COLO668 (cell line): ENCODE measurements at regions not wholly inside any gene's neighbourhood (a gene's known extent, or its start where the extent isn't known, plus 50 kb on each side); places are given as distances from the start of the nearest gene placed in this dataset.

Experiments used
- DNase-seq: peaks from one replicate; lab custom pipeline; 2025; ENCODE audit not compliant: unreplicated experiment; lab: John Stamatoyannopoulos, UW

DNA sequence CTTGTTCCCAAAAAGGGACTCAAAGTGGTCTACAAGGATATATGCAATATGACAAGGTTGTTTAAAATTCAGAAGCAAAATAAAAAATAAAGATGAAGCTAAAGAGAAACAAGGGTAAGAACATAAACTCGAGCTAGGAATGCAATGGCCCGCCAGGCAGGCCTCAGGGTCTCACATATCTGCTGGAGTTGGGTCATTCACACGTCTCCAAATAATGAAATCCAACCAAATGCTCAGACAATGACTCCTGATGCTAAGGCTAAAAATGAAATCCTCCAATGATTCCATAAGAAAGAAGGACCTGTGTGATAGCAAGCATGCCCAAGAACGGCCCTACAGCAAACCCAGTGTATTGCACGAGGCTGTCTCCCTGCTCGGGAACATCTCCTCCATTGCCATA, 153.3 kb upstream of the ETS2 start:
- DNase-seq, result no peak

DNA sequence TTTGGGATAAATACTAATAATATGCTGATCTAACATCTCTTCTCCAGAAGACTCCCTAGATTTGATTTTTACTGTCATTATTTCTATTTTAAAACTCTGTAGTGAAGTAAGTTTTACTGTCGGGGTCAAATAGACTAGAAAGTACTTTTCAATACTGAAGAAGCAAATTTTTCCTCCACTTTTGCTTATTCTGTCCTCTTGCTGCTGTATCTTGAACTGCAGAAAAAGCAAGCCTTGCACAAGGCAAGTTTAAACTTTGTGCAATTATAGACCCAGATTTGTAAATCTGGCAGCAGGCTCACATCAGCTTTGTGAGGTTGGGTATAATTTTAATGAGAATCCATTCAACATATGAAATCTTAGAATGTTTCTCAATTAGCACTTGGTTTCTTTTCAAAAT, 151.1 kb upstream of the ETS2 start:
- no peak for DNase-seq

DNA sequence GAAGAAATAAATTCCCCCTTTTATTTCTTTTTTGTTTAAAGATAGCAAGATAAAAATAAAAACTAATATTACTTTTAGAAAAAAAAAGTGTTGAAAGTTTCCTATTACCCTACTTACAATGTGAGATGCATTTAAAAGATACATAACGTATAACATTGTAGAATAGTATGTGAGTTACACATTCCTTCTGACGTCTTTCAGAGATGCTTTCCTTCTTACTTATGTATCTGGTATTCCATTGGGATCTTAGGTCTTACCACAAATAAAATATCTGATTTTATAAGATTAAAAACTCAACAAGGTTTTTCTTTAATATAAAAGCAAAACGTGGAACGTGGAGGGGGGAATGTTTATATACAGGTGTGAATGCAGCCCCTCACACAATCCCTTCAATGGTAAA, 147.2 kb upstream of the ETS2 start:
- DNase-seq, result no peak

DNA sequence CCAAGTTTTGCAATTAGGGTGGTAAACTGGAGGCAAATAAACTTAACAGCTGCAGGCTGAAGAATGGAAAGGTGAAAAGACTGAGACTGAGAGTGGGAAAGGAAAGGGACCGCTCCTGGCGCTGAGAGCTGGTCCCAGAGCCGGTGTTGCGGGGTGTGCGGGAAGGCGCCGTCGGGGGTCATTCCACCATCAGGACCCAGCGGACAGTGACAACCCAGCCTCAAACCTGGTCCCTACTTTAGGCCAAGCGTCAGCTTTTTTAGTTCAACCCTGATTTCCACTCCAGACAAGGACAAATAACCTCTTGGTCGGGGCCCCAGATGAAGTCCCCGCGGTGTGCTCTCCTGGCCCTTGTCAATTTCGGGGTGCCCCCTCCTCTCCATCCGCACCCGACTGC, 145.8 kb upstream of the ETS2 start:
- DNase-seq, result no peak

DNA sequence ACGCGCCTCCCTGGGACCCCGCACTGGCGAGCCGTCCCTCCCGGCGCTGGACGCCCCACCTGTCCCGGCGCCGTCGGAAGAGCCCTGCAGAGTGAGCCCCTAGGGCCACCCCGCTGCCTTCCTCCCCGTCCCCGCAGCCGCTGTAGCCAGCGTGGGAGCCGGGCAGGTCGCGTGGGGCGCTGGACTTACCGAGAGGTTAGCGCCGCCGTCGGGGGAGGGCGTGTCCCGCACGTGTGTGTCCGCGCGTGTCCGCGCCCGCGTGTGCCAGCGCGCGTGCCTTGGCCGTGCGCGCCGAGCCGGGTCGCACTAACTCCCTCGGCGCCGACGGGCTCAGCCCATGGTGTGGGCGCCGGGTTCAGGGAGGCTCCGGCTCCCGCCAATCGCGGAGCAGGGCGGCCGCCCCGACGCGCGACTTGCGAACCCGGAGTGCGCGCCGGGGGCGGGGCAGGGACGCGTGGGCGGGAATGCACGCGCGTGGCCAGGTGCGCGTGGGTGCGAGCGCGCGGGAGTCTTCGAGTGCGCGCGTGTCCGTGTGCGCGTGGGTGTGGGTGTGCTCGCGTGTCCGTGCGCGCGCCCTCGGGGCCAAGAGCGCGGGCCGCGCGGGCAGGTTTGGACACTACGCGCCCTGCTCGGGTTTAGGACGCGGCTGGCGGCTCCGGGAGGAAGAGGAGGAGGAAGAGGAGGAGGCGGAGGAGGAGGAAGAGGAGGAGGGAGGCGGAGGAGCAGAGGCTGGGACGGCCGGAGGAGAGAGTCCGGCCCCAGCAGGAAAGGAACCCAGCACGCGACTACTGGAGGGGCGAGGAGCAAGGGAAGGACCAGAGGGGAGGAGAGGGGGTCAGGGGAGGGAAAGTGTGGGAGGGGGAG, 145.2 kb upstream of the ETS2 start:
- DNase-seq, result peak; percentile 68

DNA sequence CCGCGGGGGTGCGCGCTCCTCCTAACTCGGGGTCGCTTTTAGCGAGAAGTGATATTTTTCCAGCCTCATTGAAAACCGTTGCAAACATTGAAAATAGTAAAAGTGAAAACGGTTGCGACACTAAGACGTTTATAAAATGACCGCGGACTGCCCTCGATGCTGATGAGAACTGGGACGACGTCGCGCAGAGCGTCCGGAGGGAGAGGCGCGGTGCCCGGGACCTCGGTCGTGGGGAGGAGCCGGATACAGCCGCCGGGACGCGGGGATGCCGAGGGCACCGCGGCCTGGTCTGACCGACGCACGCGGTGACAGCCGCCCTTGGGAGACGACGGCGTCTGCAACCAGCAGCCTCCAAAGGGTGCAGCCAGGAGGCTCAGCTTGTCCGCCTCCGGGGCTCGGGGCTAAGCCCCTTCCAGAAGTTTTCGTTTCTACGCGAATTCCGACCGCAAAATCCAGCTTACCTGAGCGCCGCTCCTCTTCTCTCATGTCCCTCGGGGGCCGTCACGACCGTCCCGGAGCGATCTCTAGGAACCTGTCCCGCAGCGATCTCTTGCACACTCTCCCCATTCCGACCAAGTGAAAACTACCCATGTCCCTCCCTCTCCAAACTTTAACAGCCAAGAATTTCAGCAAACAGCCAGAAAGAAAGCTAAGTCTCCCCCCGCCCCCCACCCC, 144.4 kb upstream of the ETS2 start:
- peak; percentile 25 for DNase-seq

DNA sequence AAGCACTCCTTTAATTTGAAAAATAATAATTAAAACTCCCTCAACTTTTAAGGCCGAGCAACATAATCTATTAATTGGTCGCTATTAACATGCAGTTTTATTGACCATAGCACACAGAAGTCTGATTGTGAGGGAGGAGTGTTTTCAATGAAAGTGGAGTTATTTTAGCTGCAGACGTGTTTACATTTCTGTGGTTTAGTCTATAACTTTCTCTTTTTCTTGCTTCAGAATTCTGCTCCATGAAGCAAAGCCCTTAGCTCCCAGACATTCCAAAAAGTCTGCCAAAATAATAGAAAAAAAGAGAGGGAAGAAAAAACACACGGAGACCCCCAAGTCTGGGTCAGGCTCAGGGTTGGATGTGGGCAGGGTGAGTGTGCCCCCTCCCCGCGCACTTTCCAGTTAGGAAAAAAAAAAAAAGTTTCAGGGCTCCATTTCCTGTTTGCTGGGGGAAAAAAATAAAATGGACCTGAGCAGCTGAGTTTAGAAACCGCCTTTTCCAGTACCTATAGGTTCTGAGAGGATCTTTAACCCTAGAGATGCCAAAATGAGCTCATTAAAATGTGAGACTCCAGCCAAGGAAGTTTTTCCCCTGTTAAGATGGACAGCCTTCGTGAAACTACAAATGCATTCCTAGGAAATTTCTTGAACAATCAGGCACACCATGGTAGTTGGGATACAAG, 143.7 kb upstream of the ETS2 start:
- DNase-seq, result no peak

DNA sequence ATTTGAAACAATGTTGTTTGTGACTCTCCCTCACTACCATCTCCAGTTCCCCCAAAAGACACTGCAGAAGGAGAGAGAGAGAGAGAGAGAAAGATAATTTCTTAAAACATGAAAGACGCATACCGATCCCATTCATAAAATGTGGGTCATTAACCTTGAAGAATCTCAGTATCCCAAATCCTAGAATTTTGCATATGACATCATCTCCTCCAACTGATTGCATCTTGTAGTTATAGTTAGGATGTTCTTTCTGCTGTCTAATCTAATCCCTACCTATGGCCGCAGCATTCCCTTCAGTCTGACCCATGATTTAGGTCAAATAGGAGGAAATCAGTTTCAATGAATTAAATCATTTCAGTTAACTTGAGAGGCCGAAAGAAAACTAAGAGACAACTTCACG, 142.4 kb upstream of the ETS2 start:
- DNase-seq, result no peak

DNA sequence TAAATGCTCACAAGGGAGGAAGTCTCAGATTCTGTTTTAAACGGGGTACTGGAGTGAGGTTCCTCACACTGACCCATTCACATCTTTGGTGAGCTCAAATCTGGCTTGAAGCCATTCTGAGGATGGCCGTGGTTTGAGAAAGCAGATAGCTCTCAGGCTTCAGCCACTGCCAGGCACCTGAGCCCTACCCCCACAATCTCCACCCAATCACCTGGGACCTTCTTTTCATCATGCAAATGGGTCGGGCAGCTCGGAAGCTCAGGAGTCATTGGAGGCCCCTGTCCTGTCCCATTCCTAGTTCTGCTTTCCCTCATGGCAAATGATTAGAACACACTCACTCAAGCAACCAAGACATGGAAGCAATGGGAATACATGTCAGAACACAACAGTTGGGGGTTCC, 141.4 kb upstream of the ETS2 start:
- DNase-seq, result no peak

DNA sequence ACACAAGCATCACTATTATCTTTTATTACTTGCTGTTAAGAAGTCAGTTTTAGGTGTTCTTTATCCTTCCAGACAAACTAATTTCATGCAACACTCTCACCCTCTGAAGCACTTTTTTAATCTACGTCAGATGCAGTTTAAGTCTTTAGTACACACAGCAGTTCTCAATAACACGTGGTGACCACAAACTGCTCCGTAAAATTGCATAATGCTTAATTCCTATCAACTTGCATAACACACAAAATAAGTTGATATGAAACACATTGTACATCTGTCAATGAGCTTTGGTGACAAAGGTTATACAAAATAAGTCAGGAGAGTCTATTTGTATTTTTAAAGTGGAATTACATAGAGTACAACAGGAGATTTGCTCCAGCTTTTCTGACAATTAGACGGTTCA, 140.9 kb upstream of the ETS2 start:
- DNase-seq, result no peak

DNA sequence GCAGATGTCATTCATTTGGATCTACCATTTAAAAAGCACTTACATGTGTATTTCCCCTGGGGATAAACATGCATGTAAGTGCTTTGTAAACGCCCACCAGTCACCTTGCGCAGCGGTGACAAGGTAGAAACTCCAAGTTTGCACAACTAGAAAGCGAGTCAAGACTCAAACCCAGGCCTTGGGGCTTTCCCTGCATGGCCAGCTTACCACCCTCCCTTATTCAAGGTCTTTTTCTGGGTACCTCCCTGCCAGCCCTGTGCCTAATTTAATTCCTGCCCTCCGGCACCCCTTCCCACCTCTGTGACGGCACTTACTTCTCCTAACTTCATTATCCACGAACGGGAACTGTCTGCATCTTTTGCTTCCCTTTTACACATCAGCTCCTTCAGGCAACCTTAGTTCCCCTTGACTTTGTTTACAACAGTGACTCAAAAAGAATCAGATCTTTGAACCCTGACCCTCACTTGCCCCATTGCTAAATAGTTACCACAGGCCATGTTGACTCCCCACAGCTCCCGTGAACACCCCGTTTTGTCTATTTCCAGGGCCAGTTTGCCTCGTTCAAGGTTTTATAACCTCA, 138.3 kb upstream of the ETS2 start:
- no peak for DNase-seq

DNA sequence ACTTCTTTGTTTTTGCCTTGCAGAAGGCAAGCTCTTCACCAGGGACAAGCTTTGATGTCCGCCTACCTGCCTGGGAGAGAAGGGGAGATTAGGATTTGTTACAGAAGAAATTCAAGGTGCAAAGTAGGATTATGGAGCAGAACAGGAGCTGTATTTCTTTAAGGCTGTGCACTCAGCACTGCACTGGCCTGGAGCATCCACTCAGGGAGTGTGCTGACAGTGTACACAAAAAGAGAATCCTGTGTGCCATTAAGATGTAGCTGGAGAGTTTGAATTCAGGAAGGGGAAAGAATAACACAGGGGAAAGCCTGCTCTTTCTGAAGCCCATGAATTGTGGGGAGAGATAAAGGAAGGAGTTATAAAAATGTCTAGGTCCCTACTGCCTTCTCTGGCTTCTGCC, 137.7 kb upstream of the ETS2 start:
- no peak for DNase-seq

DNA sequence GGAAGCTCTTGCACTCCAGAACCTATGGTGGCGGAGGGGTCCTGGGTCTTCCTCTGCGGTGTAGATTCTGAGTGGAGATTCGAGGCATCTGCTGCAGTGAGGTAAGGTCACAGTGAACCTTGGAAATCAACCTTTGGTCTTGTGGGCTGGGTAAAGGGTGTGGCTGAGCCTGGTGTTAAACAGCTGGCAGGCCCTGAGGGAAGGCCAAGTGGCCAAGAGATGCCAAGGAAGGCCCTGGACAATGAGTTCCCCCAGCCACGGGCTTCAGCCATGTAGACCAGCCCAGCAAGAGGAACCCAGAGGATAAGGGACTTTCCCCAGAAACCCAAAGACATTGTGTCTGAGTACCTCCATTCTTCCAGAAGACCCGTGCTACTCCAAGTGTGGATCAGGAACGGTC, 137.2 kb upstream of the ETS2 start:
- no peak for DNase-seq

DNA sequence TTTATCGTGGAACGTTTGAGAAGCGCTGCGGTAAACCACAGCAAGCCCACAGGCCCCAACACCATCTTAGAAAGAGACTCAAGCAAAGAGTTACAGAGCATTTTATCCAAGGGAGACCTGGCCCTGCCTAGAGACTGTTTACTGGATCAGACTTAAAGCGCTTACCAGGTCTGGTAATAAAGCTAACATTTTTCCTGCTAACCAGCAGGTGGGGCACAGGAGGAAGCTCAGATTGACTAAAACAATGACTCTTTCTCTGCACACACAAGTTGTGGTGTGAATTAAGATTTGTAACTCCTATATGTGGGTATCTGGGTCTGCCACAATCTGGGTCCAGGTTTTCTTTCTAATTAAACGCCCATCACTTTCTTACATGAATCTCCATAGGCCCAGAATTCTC, 136.5 kb upstream of the ETS2 start:
- DNase-seq, result peak; percentile 18

DNA sequence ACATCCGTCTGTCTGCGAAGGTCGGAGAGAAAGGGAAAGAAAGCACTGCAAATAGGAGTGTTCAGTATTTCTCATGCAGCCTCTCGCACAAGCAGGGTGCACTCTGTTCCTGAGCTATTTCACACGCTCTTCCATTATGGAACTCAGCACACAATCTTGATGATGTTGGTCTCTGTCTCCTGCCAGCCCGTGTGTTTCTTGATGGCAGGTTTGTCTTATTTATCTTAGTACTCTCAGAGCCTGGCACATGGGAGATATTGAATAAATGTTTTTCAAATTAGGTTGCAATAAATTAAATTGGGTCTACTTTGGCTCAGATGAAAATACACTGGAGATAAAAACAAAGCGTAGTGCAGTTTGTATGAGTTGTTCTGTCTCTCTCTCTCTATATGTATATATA, 134.9 kb upstream of the ETS2 start:
- DNase-seq, result no peak

DNA sequence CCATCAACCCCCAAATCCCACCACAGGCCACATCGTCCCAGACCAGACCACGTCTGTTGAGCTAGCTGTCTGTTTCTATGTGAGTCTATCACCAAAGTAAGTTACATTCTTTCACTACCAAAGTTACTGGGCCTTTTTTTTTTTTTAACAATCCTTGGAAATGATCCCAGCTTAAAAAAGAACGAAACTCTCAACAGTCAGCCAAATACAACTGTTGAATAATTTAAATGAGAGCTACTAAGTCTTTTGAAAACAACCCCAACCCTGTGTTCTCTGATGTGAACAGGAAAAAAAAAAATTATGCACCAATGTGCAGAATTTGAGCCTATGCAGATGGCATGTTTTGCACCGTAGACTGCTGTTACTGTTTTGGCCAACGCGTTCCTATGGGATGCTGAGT, 134.0 kb upstream of the ETS2 start:
- DNase-seq, result no peak

DNA sequence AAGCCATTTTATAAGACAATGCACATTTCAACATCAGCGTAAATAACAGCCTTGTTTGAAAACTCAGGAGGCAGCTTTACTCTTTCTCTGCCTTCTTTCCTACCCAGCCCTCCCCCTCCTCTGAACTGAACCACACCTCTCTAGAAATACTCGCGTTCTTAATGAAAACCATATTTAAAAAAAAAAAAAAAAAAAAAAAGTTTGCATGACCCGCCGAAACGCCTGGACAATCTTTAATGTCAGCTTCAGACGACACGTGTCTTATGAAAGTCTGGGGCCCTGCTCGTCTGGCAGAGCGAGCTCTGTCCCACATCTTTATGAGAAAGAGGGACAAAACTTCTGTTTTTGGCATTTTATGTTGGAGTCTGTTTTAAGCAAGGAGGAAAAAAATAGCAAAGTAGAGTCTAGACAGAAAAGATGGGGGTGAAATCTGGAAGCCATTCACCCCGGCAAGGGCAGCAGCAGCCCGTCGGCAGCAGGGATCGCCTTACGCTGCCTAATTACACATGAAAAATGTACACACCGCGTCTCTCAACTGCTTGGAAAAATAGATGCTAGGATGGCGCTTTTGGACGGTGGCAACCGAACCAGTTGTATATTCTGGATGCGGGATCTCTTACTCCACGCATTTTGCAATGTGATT, 130.4 kb upstream of the ETS2 start:
- DNase-seq, result no peak

DNA sequence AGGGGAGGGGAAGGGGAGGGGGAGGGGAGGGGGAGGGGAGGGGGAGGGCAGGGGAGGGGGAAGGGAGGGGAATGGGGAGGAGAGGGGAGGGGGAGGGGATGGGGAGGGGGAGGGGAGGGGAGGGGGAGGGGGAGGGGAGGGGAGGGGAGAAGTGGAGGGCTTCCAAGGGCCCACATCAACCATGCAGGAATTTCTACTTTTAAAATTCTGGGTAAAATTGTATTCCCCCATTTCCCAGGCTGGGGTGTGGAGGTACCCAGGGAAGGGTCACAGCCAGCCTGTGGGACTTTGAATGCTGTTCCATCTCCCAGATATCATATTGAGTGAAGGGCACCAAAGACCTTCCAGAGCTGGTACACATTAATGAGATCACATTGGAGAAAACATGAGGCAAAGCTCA, 126.9 kb upstream of the ETS2 start:
- DNase-seq, result no peak

DNA sequence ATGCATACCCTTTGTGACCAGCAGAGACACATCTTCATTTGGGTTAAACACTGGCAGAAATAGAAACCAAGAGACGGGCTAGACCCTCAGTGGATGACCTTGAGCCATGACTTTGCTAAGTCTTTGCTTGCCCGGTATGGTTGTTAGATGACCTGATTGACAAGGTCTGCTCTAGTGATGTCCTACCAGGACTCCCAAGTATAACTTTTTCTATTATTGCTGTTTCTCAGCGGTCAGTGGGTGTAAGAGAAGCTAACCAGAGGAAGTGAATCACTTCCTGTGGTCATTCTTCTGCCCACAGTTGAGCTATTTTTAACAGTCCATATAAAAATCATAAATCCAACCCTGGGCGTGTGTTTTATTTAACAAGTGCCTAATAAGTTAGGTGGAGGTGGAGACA, 126.2 kb upstream of the ETS2 start:
- no peak for DNase-seq

DNA sequence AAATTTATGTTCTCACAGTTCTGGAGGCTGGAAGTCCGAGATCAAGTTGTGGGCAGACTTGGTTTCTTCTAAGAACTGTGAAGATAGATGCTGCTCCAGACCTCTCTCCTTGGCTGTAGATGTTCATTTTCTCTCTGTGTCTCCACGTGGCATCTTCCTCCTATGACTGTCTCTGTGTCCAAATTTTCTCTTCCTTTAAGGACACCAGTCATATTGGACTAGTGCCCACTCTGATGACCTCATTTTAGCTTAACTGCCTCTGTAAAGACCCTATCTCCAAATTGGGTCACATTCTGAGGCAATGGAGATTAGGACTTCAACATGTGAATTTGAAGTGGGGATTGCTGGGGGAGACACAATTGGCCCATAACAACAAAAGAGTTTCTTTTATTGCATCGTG, 125.3 kb upstream of the ETS2 start:
- DNase-seq, result no peak

DNA sequence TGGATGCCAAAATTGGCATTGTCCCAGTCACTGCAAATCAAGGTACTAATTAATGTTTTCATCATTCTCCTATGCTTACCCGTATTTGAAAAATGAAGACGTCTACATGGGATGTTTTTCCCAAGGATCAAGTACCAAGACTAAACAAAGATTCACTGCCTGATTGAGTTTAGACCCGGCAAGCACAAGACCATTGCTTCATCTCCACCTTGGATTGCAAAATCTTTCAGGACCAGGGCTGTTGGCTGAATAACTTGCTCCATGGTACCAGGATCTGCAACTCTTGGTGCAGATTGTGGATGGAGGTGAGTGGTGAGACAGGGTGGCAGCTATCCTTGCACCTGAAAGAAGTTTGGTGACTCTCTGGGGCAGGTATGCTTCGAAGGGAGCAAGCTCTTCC, 122.5 kb upstream of the ETS2 start:
- DNase-seq, result no peak
